ENCODE measurements at regions not wholly inside any gene's neighbourhood (a gene's known extent, or its start where the extent isn't known, plus 50 kb on each side); places are given as distances from the start of the nearest gene placed in this dataset.
"Not testable (repeated sequence)": the region's sequence is repeated elsewhere in the genome, so short reads cannot be mapped to it uniquely, and the experiment has no call there.

- H3K27me3 ChIP-seq (ENCODE audit: insufficient read depth, low read length); H3K4me1 ChIP-seq (ENCODE audit: insufficient read depth, low read length); H3K9me3 ChIP-seq (ENCODE audit: low read depth, low read length); H3K4me3 ChIP-seq (ENCODE audit: low read length): not testable (repeated sequence)
Observed at GRCh38 chr10:46775668-46776059, 135.6 kb upstream of the PTPN20 start.

DNA sequence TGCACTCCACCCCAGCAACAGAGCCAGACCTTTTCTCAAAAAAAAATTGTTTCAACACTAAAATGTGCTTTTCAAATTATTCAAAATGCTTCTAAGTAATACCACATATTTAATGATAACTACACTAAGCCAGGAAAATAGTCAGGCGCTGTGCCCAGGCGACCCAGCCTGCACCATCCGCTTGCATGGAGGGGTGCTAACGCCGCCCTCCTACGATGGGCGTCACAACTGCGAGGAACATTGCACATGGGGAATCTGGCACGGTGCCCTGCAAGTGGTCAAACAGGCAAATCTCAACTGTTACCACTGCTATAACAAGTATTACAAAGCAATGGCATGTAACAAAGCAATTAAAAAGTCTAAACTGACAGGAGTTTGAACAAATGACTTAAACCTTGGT, 131.7 kb upstream of the PTPN20 start:
- H3K4me3 ChIP-seq (ENCODE audit: low read length); H3K9me3 ChIP-seq (ENCODE audit: low read depth, low read length); H3K27me3 ChIP-seq (ENCODE audit: insufficient read depth, low read length); H3K4me1 ChIP-seq (ENCODE audit: insufficient read depth, low read length): not testable (repeated sequence)

DNA sequence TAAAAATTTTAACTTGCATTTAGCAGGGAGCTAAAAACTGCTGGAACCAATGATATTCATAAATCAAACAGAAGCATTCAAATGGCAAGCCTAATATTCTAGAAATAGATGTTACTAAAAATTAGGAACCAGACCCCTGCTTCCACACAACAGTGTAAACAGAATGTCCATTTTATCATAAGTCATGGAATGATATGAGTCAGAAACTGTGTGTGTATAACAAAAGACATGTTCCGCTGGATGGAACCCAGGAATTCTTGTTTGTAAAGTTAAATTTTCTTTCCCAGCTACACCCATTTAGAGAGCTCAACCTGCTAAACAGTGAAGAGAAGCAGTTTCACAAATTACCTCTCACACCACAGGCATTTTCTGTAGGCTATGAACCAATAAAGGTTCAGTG, 131.1 kb upstream of the PTPN20 start:
- not testable (repeated sequence) for H3K4me3 ChIP-seq (ENCODE audit: low read length); H3K27me3 ChIP-seq (ENCODE audit: insufficient read depth, low read length)

DNA sequence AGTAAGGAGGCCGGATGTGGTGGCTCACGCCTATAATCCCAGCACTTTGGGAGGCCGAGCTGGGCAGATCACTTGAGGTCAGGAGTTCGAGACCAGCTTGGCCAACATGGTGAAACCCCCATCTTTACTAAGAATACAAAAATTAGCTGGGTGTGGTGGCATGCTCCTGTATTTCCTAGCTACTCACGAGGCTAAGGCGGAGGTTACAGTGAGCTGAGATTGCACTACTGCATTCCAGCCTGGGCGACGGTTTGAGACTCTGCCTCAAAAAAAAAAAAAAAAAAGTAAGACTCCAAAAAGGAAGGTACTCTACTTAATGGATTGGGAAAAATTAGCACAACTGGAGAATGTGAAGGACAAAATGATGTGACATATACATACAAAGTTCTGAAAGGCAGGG, 130.2 kb upstream of the PTPN20 start:
- H3K4me1 ChIP-seq (ENCODE audit: insufficient read depth, low read length); H3K4me3 ChIP-seq (ENCODE audit: low read length); H3K9me3 ChIP-seq (ENCODE audit: low read depth, low read length); H3K27me3 ChIP-seq (ENCODE audit: insufficient read depth, low read length): not testable (repeated sequence)

More for the DNA sequence above, 131.1 kb upstream of the PTPN20 start:
- not testable (repeated sequence) for H3K9me3 ChIP-seq (ENCODE audit: low read depth, low read length); H3K4me1 ChIP-seq (ENCODE audit: insufficient read depth, low read length)

GRCh38 chr10:46782001-46782874, 129.0 kb upstream of the PTPN20 start:
- H3K27me3 ChIP-seq (ENCODE audit: insufficient read depth, low read length); H3K9me3 ChIP-seq (ENCODE audit: low read depth, low read length); H3K4me3 ChIP-seq (ENCODE audit: low read length); H3K4me1 ChIP-seq (ENCODE audit: insufficient read depth, low read length): not testable (repeated sequence)

GRCh38 chr10:46784665-46785064, 126.6 kb upstream of the PTPN20 start:
- not testable (repeated sequence) for H3K9me3 ChIP-seq (ENCODE audit: low read depth, low read length); H3K4me1 ChIP-seq (ENCODE audit: insufficient read depth, low read length); H3K27me3 ChIP-seq (ENCODE audit: insufficient read depth, low read length); H3K4me3 ChIP-seq (ENCODE audit: low read length)

GRCh38 chr10:46786125-46786517, 125.1 kb upstream of the PTPN20 start:
- H3K27me3 ChIP-seq (ENCODE audit: insufficient read depth, low read length); H3K9me3 ChIP-seq (ENCODE audit: low read depth, low read length); H3K4me1 ChIP-seq (ENCODE audit: insufficient read depth, low read length): not testable (repeated sequence)
- H3K4me3 ChIP-seq (ENCODE audit: low read length) = peak overlapping the region; percentile 53

DNA sequence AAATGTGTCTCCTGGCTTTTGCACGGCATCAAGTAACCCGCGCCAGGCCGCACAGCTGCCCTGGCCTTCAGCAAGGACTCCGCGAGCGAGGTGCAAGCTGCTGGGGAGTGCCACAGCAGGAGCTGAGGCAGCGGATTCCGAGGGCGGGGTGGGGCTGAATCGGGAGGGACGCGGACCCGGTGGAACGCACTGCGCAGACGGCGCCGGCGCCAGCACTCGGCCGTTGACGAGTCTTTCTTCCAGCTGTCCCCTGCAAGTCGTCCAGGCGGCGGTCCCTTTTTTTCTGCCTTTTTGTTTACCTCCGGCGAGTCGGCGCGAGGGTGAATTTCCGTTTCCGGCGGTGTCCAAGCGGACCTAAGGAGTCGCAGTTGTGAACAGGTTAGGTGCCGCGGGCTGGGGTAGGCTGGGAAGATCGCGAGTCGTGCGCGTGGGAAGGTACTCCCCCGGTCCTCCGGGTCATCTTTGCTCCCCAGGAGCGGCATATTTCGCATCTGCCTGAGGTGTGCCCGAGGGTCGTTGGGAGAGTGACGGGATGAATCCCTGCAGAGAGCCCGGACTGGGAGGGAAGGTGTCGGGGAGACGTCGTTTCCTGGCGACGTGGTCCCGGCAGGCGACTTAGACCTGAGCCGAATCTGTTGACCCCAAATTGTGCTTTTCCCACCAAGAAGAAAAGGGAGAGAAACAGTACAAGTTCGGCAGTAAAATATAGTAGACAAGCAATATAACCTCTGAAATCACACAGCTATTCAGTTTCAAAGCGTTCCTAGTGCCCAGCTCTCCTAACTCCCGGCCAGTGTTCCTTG, 124.5 kb upstream of the PTPN20 start:
- not testable (repeated sequence) for H3K27me3 ChIP-seq (ENCODE audit: insufficient read depth, low read length); H3K9me3 ChIP-seq (ENCODE audit: low read depth, low read length); H3K4me1 ChIP-seq (ENCODE audit: insufficient read depth, low read length)
- peak overlapping the region; percentile 53 for H3K4me3 ChIP-seq (ENCODE audit: low read length)

GRCh38 chr10:46787321-46787615, 124.0 kb upstream of the PTPN20 start:
- H3K9me3 ChIP-seq (ENCODE audit: low read depth, low read length) = no peaks in the 10 kb centered on the region
- H3K4me3 ChIP-seq (ENCODE audit: low read length) = peak overlapping the region; percentile 53
- no peaks in the 10 kb centered on the region for H3K27me3 ChIP-seq (ENCODE audit: insufficient read depth, low read length)
- H3K4me1 ChIP-seq (ENCODE audit: insufficient read depth, low read length) = no peaks in the 10 kb centered on the region

DNA sequence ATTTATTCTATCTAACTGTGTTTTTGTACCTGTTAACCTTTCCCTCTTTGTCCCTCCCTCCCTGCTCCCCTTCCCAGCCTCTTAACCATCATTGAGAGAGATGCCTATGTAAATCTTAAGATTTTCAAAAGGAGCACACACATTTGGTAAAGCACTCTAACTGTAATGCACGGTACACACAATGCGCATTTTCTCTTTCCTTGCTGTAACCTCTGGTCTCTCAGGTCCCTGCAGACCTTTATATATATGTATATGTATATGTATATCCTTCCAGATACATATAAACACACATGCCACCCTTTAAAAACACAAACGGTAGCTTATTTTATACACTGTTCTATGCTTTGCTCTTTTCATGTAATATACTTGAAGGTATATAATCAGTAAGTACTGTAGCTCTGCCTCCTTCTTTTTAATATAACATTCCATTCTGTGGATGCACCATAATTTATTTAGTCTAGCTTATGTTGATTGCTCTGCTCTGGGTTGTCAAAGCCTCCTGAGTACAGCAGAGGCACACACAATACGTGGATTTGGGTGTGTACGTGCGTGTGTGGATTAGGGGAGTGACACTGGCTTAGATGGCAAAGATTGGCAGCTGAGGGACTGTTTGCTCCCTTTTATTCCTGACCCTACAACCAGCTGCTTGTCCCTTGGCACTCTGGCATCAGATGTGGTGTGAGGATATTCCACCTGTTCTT, 118.4 kb upstream of the PTPN20 start:
- H3K4me3 ChIP-seq (ENCODE audit: low read length); H3K4me1 ChIP-seq (ENCODE audit: insufficient read depth, low read length); H3K9me3 ChIP-seq (ENCODE audit: low read depth, low read length); H3K27me3 ChIP-seq (ENCODE audit: insufficient read depth, low read length): not testable (repeated sequence)

DNA sequence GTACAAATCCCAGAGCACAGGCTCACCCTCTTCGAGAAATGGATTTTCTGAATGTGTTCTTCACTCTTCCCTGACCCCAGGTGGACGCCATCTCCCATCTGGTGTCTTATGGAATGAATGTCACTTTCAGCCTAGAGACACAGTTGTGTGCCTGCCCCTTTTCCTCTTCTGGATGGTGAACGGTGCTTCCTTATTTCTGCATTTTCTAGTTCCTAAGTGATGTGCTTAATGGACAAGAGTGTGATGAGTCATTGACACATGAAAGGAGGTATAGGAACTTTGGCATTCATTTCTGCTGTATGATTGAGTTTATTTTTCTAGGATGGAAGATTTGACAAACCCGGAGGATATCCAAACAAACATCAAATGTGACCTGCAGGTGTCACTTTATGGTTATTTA, 114.9 kb upstream of the PTPN20 start:
- not testable (repeated sequence) for H3K27me3 ChIP-seq (ENCODE audit: insufficient read depth, low read length); H3K4me1 ChIP-seq (ENCODE audit: insufficient read depth, low read length); H3K4me3 ChIP-seq (ENCODE audit: low read length); H3K9me3 ChIP-seq (ENCODE audit: low read depth, low read length)

GRCh38 chr10:46802010-46802409, 109.2 kb upstream of the PTPN20 start:
- not testable (repeated sequence) for H3K4me3 ChIP-seq (ENCODE audit: low read length)

DNA sequence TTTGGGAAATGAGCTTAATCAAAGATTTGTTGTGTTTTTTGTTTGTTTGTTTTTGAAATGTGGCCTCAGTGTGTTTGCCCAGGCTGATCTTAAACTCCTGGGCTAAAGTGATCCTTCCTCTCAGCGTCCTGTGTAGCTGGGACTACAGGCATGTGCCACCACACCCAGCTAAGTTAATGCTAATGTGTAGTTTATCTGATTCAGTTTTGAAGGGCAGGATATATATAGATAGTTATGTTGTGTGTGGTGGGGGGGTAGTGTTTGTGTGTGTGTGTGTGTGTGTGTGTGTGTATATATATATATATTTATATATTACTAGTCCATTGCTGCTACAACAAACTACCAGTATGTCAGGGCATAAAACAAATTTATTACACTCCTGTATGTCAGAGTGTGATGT, 108.1 kb upstream of the PTPN20 start:
- not testable (repeated sequence) for H3K4me1 ChIP-seq (ENCODE audit: insufficient read depth, low read length); H3K4me3 ChIP-seq (ENCODE audit: low read length); H3K27me3 ChIP-seq (ENCODE audit: insufficient read depth, low read length); H3K9me3 ChIP-seq (ENCODE audit: low read depth, low read length)

More at GRCh38 chr10:46802010-46802409, 109.2 kb upstream of the PTPN20 start:
- not testable (repeated sequence) for H3K27me3 ChIP-seq (ENCODE audit: insufficient read depth, low read length); H3K9me3 ChIP-seq (ENCODE audit: low read depth, low read length); H3K4me1 ChIP-seq (ENCODE audit: insufficient read depth, low read length)

DNA sequence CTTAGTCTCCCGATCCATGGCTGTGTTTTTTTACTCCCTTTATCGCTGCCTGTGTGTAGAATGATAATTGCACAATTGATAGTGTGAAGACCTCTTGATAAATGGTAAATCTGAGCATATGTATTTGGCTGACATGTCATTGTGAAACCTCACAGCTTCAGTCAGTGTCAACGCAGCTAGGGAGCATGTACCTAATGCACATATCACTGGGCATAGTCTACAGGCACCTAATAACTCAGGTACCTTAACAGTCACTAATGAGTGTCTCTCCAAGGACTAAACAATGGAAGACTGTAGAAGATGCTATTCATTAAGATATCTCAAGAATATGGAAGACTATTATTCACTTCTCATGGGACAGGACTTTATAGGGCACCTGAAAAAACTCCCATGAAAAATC, 101.0 kb upstream of the PTPN20 start:
- not testable (repeated sequence) for H3K4me3 ChIP-seq (ENCODE audit: low read length); H3K4me1 ChIP-seq (ENCODE audit: insufficient read depth, low read length); H3K9me3 ChIP-seq (ENCODE audit: low read depth, low read length); H3K27me3 ChIP-seq (ENCODE audit: insufficient read depth, low read length)

DNA sequence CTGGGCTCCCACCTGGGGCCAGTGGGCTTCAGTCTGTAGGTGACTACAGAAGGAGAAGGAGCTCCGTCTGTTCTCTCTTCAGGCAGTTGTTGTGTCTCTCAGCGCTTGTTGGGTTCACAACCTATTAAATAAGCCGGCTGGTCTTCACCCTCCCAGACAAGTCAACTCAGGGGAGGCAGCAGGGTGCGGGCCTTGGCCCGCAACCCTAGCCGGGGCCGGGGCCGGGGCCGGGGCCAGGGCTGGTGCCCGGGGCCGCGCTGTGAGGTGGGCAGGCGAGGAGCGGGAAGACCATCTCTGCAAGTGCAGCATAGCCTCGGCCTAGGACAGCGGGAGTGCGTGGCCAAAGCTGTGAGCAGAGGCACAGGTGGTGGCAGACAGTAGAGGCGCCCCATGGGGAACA, 95.1 kb upstream of the PTPN20 start:
- H3K9me3 ChIP-seq (ENCODE audit: low read depth, low read length); H3K4me1 ChIP-seq (ENCODE audit: insufficient read depth, low read length); H3K27me3 ChIP-seq (ENCODE audit: insufficient read depth, low read length); H3K4me3 ChIP-seq (ENCODE audit: low read length): not testable (repeated sequence)

Measured in mononuclear cell (primary cell).